Frontal cortex (tissue), 3 donors: ENCODE measurements at regions not wholly inside any gene's neighbourhood (a gene's known extent, or its start where the extent isn't known, plus 50 kb on each side); places are given as distances from the start of the nearest gene placed in this dataset.
"Not testable (repeated sequence)": the region's sequence is repeated elsewhere in the genome, so short reads cannot be mapped to it uniquely, and the experiment has no call there.

ENCODE experiments used
- DNase-seq, 2 donors: peaks; one replicate each; pipeline ENCODE4 v3.0.0; 2012; ENCODE audit warnings: low spot score in 2 of 2
- FAIRE-seq: peaks from 2 replicates; lab custom pipeline; 2012; peaks lifted over from hg19 to GRCh38; lab: Jason Lieb, UNC
- donor health status: control.
- donor health status: control.
- donor health status: control.

DNA sequence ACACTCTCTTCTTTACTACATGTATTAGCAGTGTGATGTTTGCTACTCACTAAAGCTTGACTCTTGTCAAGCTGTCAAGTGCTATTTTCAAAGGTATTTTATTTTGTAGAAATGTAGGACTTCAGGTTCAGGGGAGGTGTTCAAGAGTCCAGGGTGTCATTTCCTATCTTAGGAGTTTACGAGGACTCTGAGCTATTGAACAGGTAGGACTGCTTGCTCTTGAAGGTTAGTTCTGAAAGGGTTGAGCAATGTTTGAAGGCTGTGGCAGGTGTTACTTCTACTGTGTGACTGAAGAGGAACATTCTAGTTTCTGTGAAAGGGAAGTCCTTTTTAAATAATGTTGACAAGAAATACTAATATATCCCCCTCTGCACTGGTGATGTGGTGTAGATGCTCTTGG is 1151.2 kb downstream of the PDHA2 start:
- DNase-seq (no peak), FAIRE-seq (no peak)

DNA sequence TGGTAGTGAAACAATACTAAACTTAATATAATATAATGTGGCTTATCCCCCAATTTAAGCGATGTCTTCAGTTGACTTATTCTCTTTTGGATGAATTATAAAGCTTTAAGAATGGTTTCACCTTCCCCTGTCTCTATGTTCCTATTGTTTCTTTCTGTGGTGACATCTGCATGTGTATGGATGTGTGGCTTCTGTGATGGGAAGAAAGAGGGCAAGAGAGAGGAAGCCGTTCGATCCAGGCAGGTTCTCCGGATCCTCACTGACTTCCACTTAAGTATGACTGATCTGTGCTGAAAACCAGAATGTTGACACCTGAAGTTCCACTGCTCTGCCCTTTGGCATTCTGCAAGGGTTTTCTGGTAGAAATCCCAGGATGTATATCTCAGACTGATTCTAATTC is 1150.8 kb downstream of the STPG2 start:
- no peak for DNase-seq

GRCh38 chr4:96993560-96993959 is 1149.7 kb downstream of the STPG2 start:
- FAIRE-seq (no peak), DNase-seq (no peak)

More for the DNA sequence above, 1150.8 kb downstream of the STPG2 start:
- no peak for FAIRE-seq

DNA sequence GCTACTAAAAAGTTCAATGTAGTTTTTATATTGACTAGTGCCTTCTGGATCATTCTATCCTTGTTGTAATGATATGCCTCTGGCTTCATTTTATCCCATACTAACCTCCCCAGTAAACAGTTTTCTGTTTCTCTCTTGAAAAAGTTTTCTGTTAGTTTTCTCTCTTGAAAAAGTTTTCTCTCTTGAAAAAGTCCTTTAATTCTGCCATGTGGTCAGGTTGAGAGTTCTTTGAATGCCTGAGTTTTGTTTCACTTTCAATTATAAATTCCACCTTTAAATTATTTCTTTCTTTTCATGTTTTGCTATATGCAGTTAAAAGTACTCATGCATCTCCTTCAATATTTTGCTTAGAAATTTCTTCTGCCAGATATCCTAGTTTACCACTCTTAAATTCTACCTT is 1139.6 kb downstream of the STPG2 start:
- DNase-seq (no peak), FAIRE-seq (no peak)

DNA sequence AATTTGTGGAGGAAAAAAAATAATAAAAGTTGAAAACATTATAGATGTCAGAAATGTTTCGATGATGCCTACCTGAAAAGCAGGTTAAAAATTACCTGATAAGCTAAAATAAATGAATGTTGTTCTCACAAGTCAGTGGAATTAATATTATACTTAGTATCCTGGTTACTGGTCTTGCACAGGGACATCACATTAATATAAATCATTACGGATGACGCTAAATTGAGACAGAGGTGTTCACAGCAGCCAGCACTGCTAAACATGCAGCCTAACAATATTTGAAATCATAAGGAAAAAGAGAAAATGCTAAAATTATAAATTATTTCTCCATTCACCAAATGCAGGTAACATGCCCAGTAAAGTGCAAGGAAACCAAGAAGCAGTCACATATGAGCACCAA is 1130.0 kb downstream of the STPG2 start:
- no peak for DNase-seq
- no peak for FAIRE-seq

DNA sequence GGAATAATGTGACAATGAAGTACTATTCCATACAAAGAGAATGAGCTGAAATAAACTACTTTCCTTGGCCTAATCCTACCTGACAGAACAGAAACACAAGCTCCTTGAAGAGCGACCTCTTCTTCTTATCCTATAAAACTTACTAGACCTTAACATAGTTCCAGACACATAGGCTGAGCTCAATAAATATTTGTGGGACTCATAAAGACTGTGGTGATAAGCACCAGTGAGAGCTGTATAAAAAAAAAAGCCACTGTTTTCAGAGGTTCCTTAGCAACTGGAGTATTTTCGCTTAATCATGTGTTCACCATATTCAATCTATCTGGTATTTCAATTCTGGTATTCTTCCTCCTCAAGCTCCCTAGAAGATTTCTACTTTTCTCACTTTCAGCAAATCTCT is 1129.6 kb downstream of the STPG2 start:
- FAIRE-seq (no peak), DNase-seq (no peak)

DNA sequence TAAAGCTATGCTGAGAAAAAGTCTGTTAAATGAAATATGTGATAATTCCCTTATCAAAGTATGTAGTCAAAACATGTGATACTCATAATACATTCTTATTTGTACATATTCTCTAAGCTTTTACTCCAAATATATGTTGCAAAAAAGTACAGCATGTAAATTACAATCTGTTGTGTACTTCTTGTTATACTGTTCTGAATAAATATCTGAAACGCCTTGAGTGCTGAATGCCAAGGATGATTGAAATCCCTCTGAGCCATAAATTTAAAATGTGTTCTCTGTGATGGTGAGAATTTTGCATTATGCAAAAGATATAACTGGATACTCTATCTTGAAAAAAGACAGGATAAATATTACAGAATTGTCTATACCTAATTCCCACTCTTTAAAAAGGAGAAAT is 1128.0 kb downstream of the STPG2 start:
- no peak for FAIRE-seq
- DNase-seq: no peak

GRCh38 chr4:97016186-97016907 is 1126.9 kb downstream of the STPG2 start:
- FAIRE-seq (no peak), DNase-seq (no peak)

GRCh38 chr4:97027728-97028410 is 1115.4 kb downstream of the STPG2 start:
- DNase-seq: no peak
- no peak for FAIRE-seq

DNA sequence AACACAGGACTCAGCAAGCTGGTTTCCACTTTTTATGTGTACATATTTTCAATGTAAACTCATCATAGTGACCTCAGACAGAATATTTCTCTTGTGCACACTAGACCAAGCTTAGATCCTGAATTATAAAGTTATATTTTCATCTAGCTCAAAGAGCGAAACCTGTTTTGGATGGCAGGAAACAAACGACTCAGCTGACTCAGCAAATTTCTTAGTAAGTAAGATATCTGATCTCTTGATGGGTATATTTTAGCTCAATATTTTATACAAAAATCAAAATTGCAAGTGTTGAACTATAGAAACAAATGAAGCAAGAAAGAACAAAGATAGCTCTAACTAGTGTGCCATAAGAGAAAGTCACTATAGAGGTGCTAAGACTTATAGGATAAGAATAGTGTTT is 1114.5 kb downstream of the STPG2 start:
- FAIRE-seq (no peak), DNase-seq (no peak)

DNA sequence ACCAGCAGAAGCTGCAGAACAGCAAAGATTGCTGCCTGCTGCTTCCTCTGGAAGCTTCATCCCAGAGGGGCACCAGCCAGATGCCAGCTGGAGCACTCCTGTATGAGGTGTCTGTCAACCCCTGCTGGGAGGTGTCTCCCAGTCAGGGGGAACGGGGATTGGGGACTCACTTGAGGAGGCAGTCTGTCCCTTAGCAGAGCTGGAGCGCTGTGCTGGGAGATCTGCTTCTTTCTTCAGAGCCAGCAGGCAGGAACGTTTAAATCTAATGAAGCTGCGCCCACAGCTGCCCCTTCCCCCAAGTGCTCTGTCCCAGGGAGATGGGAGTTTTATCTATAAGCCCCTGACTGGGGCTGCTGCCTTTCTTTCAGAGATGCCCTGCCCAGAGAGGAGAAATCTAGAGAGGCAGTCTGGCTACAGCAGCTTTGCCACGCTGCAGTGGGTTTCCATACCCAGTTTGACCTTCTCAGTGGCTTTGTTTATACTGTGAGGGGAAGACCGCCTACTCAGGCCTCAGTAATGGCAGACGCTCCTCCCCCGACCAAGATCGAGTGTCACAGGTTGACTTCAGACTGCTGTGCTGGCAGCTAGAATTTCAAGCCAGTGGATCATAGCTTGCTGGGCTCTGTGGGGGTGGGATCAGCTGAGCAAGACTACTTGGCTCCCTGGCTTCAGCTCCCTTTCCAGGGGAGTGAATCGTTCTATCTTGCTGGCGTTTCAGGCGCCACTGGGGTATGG is 1105.7 kb downstream of the STPG2 start:
- DNase-seq, FAIRE-seq: not testable (repeated sequence)

GRCh38 chr4:97038146-97038516 is 1105.1 kb downstream of the STPG2 start:
- DNase-seq (no peak), FAIRE-seq (no peak)

GRCh38 chr4:97072666-97073065 is 1070.6 kb downstream of the STPG2 start:
- no peak for DNase-seq
- FAIRE-seq: no peak

DNA sequence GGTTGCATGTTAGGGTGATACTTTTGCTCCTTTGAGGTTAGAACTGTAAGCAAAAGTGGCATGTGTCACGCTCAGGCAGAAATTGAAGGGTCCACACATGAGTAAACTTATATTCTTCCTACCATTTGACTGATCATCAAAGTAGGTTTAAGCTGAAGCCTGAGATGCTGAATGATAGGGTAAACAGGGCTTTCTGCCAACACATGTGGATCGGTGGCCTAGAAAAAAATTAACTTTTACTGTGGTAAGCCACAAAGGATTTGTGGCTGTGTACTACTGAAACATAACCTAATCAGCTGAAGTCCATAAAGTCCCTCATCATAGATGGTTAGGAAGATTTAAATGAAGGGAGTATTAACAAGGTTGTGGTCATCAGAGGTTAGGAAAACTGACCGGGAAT is 1070.1 kb downstream of the STPG2 start:
- no peak for DNase-seq
- FAIRE-seq: no peak

GRCh38 chr4:97074531-97074930 is 1068.7 kb downstream of the STPG2 start:
- DNase-seq (no peak), FAIRE-seq (no peak)

GRCh38 chr4:97081951-97082350 is 1061.3 kb downstream of the STPG2 start:
- no peak for DNase-seq
- FAIRE-seq: no peak

- DNase-seq, FAIRE-seq: not testable (repeated sequence)
Measured at GRCh38 chr4:97097036-97097435, 1046.2 kb downstream of the STPG2 start.

DNA sequence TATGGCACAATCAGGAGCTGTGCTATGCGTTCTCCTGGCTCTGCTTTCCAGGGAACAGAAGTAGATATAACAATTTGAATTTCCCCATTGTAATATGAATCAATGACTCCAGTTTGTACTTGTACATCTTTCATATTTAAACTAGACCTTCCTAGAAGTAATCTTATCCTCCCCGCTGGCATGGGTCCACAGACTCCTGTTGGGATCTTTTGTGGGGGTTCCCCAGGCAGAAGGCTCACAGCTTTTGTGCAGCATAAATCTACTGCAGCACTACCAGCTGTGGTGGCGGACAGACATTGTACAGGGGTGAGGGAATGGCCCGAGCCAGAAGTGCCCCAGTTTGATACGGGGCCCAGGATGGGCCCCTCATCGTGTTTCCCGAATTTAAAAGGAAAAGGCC is 1042.1 kb downstream of the STPG2 start:
- FAIRE-seq, DNase-seq: not testable (repeated sequence)

DNA sequence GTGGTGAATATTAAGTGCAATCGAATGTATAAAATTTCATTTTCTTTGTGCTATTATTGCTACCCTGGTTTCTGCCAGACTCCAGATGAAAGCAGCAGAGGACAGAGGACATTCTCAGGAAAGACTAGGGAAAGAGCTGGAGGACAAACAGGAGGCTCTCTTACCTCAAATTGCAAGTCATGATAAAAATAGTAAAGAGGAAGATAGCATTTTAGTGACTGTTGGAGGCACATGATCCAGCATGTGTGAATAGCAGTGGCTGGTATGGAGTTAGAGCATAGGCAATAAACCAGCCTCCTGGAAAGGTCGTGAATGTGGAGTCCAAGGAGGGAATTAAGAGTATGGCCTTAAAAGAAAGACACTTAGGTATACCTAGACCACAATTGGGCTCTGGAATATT is 1040.0 kb downstream of the STPG2 start:
- FAIRE-seq: no peak
- DNase-seq: no peak

DNA sequence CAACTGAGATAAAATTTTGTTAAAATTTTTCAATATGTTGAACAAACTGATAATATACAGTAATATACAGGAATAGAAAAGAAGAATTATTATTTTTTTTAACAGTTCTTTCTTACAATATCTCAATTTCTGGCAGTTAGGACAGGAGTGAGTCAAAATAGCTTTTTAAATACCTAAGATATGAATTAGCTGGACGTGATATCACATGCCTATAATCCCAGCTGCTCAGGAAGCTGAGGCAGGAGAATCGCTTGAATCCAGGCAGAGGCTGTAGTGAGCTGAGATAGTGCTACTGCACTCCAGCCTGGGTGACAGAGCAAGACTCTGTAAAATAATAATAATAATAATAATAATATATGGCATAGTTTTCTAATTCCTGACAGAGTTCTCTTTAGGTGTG is 1039.3 kb downstream of the STPG2 start:
- DNase-seq (no peak), FAIRE-seq (no peak)

DNA sequence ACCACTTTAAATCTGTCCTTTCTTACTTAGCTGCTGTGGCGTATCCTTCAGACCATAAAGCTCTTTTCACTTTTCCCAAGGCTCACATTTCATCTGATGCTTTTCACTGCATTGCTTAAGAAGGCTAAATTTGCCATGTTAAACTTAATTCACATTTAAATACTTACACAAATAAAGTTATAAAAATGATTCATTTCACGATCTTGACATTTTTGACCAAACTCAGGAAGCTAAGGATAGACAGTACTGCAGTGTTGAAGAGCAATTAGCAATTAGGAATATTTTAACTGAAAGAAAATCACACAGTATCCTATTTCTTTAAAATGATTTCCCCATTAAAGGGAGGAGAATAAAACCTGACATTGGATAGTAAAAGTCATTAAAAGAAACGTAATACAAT is 1038.6 kb downstream of the STPG2 start:
- FAIRE-seq (no peak), DNase-seq (no peak)
